Endodermal cell (in vitro differentiated cells): ENCODE measurements at regions not wholly inside any gene's neighbourhood (a gene's known extent, or its start where the extent isn't known, plus 50 kb on each side); places are given as distances from the start of the nearest gene placed in this dataset.
"Not testable (repeated sequence)": the region's sequence is repeated elsewhere in the genome, so short reads cannot be mapped to it uniquely, and the experiment has no call there.

ENCODE experiments used
- DNase-seq: peaks from one replicate; pipeline ENCODE4 v3.0.0-alpha.2; 2017
- H3K27ac ChIP-seq: 2 replicates; pipeline ENCODE4 v1.5.1; 2013; ENCODE audit warnings: mild to moderate bottlenecking, low read depth, low read length, moderate library complexity
- H3K27me3 ChIP-seq: 2 replicates; pipeline ENCODE4 v1.6.1; 2013; ENCODE audit warnings: mild to moderate bottlenecking, low read length, moderate library complexity; ENCODE audit not compliant: insufficient read depth, control insufficient read depth, poor library complexity, severe bottlenecking
- H3K36me3 ChIP-seq: 2 replicates; pipeline ENCODE4 v1.7.0; 2013; ENCODE audit warnings: mild to moderate bottlenecking, low read length, moderate library complexity; ENCODE audit not compliant: control insufficient read depth, insufficient read depth
- H3K4me1 ChIP-seq: one replicate; pipeline ENCODE4 v1.7.0; 2013; ENCODE audit warnings: low read length; ENCODE audit not compliant: control insufficient read depth, insufficient read depth
- H3K4me3 ChIP-seq: 2 replicates; pipeline ENCODE4 v1.5.1; 2013; ENCODE audit warnings: mild to moderate bottlenecking, low read length, moderate library complexity
- H3K9ac ChIP-seq: 2 replicates; pipeline ENCODE4 v1.6.1; 2013; ENCODE audit warnings: mild to moderate bottlenecking, low read length, moderate library complexity; ENCODE audit not compliant: poor library complexity, severe bottlenecking; ENCODE audit errors: extremely low read depth
- H3K9me3 ChIP-seq: 2 replicates; pipeline ENCODE4 v1.6.1; 2013; ENCODE audit warnings: mild to moderate bottlenecking, low read length, moderate library complexity; ENCODE audit not compliant: control insufficient read depth
- H3K27ac Mint-ChIP-seq: 2 replicates; pipeline ENCODE4 v1.8.0; 2020; ENCODE audit warnings: mixed read lengths
- H3K27me3 Mint-ChIP-seq: 2 replicates; pipeline ENCODE4 v1.8.0; 2021; ENCODE audit warnings: mild to moderate bottlenecking, mixed read lengths; ENCODE audit not compliant: insufficient read depth
- H3K36me3 Mint-ChIP-seq: 2 replicates; pipeline ENCODE4 v1.8.0; 2020; ENCODE audit warnings: low read depth, mixed read lengths
- H3K4me1 Mint-ChIP-seq: 2 replicates; pipeline ENCODE4 v1.8.0; 2020; ENCODE audit warnings: mixed read lengths
- H3K4me3 Mint-ChIP-seq: 2 replicates; pipeline ENCODE4 v1.8.0; 2020; ENCODE audit warnings: mild to moderate bottlenecking, moderate library complexity, mixed read lengths
- H3K9me3 Mint-ChIP-seq: 2 replicates; pipeline ENCODE4 v1.8.0; 2020; ENCODE audit warnings: mild to moderate bottlenecking, mixed read lengths
- WGBS, 2 experiments: methylation state at CpG; one replicate each; pipeline versions ENCODE4 v1.1.5 to v1.1.7; 2013; ENCODE audit warnings: missing lambda C conversion rate in 2 of 2, mixed read lengths in 1 of 2; ENCODE audit not compliant: insufficient coverage in 1 of 2, insufficient read length in 1 of 2; 5-methylcytosine and 5-hydroxymethylcytosine counted together

- H3K4me3 ChIP-seq, H3K27ac Mint-ChIP-seq, H3K9me3 ChIP-seq, H3K4me1 ChIP-seq, H3K9ac ChIP-seq, H3K36me3 Mint-ChIP-seq, H3K27ac ChIP-seq, H3K36me3 ChIP-seq, H3K4me1 Mint-ChIP-seq: not testable (repeated sequence)
- 15 to 41% methylated on average over 12 to 15 of the region's 25 CpGs for WGBS, 2 experiments
- H3K27me3 ChIP-seq = peaks cover 50% of the 10 kb centered on the region
- Mint-ChIP-seq H3K27me3 (peaks cover 52% of the 10 kb centered on the region), H3K4me3 (peak overlapping the region; percentile 48), H3K9me3 (peaks cover 16% of the 10 kb centered on the region)
- DNase-seq = peak; percentile 69
Measured at GRCh38 chr6:57792720-57793397, 475.4 kb downstream of the PRIM2 start.

GRCh38 chr6:57793398-57793762 lies 475.9 kb downstream of the PRIM2 start:
- H3K27ac ChIP-seq, H3K4me1 Mint-ChIP-seq, H3K9me3 ChIP-seq, H3K36me3 ChIP-seq, H3K36me3 Mint-ChIP-seq, H3K27ac Mint-ChIP-seq, H3K4me3 ChIP-seq, H3K9ac ChIP-seq, H3K4me1 ChIP-seq: not testable (repeated sequence)
- H3K4me3 Mint-ChIP-seq = peak overlapping the region; percentile 48
- 25 to 50% methylated on average over 6 to 9 of the region's 9 CpGs for WGBS, 2 experiments
- DNase-seq = peak; percentile 63
- H3K27me3 ChIP-seq = peaks cover 50% of the 10 kb centered on the region
- peaks cover 52% of the 10 kb centered on the region for H3K27me3 Mint-ChIP-seq
- H3K9me3 Mint-ChIP-seq = peaks cover 16% of the 10 kb centered on the region

- H3K27ac ChIP-seq, H3K4me1 Mint-ChIP-seq, H3K9ac ChIP-seq, H3K27ac Mint-ChIP-seq, H3K36me3 ChIP-seq, H3K36me3 Mint-ChIP-seq, H3K4me1 ChIP-seq, H3K9me3 Mint-ChIP-seq: not testable (repeated sequence)
- H3K27me3 Mint-ChIP-seq = peaks cover 52% of the 10 kb centered on the region
- peaks cover 19% of the 10 kb centered on the region for H3K9me3 ChIP-seq
- WGBS, 2 experiments = 42 to 45% methylated on average over 14 to 35 of the region's 38 CpGs
- peak overlapping the region; percentile 67 for H3K4me3 Mint-ChIP-seq
- peak; percentile 79 for DNase-seq
- H3K4me3 ChIP-seq = peak overlapping the region; percentile 70
- H3K27me3 ChIP-seq = peaks cover 30% of the 10 kb centered on the region
Measured at GRCh38 chr6:57799703-57800479, 482.5 kb downstream of the PRIM2 start.

- H3K9me3 Mint-ChIP-seq, H3K36me3 ChIP-seq, H3K4me3 ChIP-seq, H3K36me3 Mint-ChIP-seq, DNase-seq, H3K9ac ChIP-seq, H3K4me1 ChIP-seq, H3K27ac ChIP-seq, H3K27ac Mint-ChIP-seq, H3K4me1 Mint-ChIP-seq: not testable (repeated sequence)
- 32 to 36% methylated on average over 12 to 20 of the region's 21 CpGs for WGBS, 2 experiments
- Mint-ChIP-seq H3K4me3 (peak overlapping the region; percentile 42), H3K27me3 (peaks cover 51% of the 10 kb centered on the region)
- H3K9me3 ChIP-seq = peaks cover 12% of the 10 kb centered on the region
- peaks cover 37% of the 10 kb centered on the region for H3K27me3 ChIP-seq
Measured at GRCh38 chr6:57808581-57808980, 491.2 kb downstream of the PRIM2 start.

GRCh38 chr6:57809454-57809853 lies 492.0 kb downstream of the PRIM2 start:
- not testable (repeated sequence) for H3K36me3 Mint-ChIP-seq, H3K4me1 Mint-ChIP-seq, H3K9me3 Mint-ChIP-seq, H3K27ac Mint-ChIP-seq, DNase-seq, H3K9me3 ChIP-seq, H3K9ac ChIP-seq, H3K27ac ChIP-seq, H3K4me3 ChIP-seq, H3K4me1 ChIP-seq, H3K4me3 Mint-ChIP-seq, H3K36me3 ChIP-seq
- H3K27me3 Mint-ChIP-seq = peaks cover 54% of the 10 kb centered on the region
- WGBS, 2 experiments = 60 to 84% methylated on average over 4 to 12 of the region's 12 CpGs
- peaks cover 41% of the 10 kb centered on the region for H3K27me3 ChIP-seq

GRCh38 chr6:57813271-57814075 lies 496.0 kb downstream of the PRIM2 start:
- H3K9me3 Mint-ChIP-seq = not testable (repeated sequence)
- peak overlapping the region; percentile 57 for H3K4me3 Mint-ChIP-seq

More at GRCh38 chr6:57813271-57814075, 496.0 kb downstream of the PRIM2 start:
- H3K36me3 Mint-ChIP-seq, H3K4me3 ChIP-seq, H3K4me1 ChIP-seq, H3K9ac ChIP-seq, H3K27ac ChIP-seq, H3K4me1 Mint-ChIP-seq, H3K36me3 ChIP-seq, H3K27ac Mint-ChIP-seq, H3K9me3 ChIP-seq: not testable (repeated sequence)
- WGBS, 2 experiments = 16 to 43% methylated on average over 7 to 28 of the region's 28 CpGs
- H3K27me3 ChIP-seq = peaks cover 50% of the 10 kb centered on the region
- peak; percentile 86 for DNase-seq
- peaks cover 60% of the 10 kb centered on the region for H3K27me3 Mint-ChIP-seq
